ENCODE measurements at regions not wholly inside any gene's neighbourhood (a gene's known extent, or its start where the extent isn't known, plus 50 kb on each side); places are given as distances from the start of the nearest gene placed in this dataset.

- TF ChIP-seq GATA3 (IDR thresholded peaks at IDR 0.05; ENCODE audit: low read depth, low read length) (no peak), GATA2 (IDR thresholded peaks at IDR 0.05; ENCODE audit: low read depth, low read length) (no peak)
Measured at GRCh38 chr17:72400863-72401262, 280.0 kb downstream of the SOX9 start.
